NCI-H2196 treated with DMSO at 0.1 percent for 48 hours (cell line): ENCODE measurements at regions not wholly inside any gene's neighbourhood (a gene's known extent, or its start where the extent isn't known, plus 50 kb on each side); places are given as distances from the start of the nearest gene placed in this dataset.
"Not testable (repeated sequence)": the region's sequence is repeated elsewhere in the genome, so short reads cannot be mapped to it uniquely, and the experiment has no call there.

ENCODE experiments used
- DNase-seq: peaks from one replicate; lab custom pipeline; 2025; ENCODE audit not compliant: unreplicated experiment; lab: John Stamatoyannopoulos, UW

DNA sequence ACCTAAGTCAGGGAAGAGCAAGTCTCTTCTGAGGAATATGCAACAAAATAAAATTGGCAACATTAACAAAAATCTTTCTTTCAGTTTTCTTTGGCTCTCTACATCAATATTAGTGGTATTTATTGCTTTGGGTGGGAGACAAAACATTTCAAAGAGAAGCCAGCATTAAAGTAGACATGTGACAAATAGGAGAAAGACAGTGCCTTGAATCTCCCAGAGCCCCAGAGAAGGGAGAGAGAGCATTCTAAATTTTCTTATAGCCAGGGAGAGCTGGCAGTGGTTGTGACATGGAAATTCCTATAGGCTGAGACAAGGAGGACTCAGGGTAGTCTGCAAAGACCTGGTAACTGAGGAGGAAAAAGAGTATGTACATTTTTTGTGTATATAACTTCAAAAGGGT lies 79.4 kb upstream of the NREP start:
- no peak for DNase-seq

DNA sequence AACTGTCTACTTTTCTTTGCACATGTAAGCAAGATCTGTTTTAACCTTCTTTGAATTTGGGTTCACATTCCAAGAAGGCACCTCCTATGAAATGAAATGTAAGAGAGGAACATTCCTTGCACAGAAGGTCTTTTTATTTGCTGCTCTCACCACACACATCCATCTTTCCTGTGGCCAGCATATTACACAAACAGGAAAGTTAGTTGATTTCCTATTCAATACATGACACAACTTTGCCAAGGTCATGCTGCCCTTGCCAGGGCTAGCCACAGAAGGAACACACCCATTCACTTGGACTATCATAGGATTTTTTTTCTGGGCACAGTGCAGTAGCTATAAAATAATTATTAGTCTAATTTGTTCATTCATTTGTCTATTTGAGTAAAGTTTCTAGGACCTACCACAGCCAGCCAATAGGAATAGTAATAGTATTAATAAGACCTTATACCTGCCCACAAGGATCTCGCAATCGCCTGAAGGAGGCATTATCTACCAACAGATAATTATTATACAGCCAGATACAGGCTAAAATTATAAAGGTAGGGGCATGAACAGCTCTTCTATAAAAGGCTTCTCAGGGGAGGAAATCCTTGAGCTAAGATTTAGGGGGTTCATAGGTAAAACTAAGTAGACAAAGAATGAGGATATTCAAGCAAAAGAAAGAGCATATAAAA lies 78.1 kb upstream of the NREP start:
- no peak for DNase-seq

DNA sequence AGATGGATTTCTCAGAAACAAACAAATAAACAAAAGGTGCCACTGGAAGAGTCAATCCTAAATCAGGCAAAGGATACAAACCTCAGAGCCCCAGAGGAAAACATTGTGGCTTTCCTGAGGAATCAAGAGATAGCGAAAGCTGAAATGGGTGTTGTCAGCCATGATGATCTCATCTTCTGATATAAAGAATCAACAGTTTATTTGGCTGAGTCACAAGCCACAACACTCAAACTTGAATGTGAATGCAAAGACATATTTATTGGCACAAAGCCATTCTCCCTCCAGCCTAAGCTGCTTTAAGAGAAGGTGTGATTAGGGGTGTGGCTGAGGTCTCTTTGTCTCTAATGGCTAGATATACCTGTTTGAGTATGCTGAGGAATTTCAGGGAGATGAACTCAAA lies 73.3 kb upstream of the NREP start:
- DNase-seq = no peak

DNA sequence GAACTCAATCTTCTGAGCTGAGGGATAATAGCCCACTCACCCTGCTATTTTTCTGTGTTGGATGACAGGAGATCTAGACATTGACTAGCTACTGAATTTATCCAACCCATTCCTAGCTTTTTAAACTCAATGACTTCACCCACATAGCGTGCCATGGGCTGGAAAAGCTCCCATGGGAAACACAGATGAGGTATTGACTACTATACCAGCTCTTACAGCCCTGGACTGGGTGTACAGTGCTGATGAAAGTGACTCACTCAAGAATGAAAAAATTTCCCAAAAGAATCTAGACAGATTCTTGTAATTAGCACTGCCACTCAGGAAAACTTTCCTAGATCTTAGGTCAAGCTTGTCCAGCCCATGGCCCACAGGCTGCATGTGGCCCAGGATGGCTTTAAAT lies 72.7 kb upstream of the NREP start:
- no peak for DNase-seq

DNA sequence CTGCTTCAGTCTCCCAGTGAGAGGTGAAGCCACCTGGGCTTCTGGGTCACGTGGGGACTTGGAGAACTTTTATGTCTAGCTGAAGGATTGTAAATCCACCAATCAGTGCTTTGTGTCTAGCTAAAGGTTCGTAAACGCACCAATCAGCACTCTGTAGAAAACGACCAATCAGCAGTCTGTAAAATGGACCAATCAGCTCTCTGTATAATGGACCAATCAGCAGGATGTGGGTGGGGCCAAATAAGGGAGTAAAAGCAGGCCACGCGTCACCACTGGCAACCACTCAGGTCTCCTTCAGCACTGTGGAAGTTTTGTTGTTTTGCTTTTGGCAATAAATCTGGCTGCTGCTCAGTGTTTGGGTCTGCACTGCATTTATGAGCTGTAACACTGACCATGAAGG lies 69.1 kb upstream of the NREP start:
- no peak for DNase-seq

DNA sequence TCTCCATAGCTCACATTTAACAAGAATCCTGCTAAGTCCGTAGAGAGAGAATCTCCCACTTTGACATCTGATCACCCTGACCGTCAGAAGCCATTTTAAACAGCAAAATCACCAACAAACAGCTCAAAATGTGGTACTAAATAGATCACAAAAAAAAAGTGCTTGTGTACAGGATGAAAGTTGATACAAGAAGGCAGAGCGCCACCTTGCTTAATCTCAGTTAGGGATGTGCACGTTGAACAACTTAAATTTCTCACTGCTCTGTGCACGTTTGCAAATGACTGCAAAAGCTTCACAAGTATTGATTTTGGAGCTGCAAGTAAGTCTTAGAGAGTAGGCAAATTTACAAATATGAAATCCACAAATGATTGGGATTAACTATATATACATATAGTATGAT lies 63.1 kb upstream of the NREP start:
- no peak for DNase-seq

DNA sequence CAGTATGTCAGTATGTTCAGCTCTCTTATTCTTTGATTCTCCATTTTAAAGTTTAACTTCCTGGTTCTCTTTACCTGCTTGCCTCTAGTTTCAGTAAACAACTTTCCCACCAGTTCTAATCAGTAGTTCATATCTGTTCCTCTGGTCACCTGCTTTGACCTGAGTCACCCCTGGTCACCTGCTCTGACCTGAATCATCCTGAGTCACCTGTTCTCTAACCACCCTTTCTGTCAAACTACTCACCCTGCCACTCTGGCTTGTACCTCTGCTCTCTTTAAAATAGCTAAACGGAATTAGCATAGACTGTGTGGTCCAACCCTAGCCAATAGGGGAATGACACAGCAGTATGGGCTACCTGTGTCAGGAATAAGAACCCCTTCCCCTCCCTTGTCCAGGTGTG lies 62.0 kb upstream of the NREP start:
- DNase-seq = not testable (repeated sequence)

DNA sequence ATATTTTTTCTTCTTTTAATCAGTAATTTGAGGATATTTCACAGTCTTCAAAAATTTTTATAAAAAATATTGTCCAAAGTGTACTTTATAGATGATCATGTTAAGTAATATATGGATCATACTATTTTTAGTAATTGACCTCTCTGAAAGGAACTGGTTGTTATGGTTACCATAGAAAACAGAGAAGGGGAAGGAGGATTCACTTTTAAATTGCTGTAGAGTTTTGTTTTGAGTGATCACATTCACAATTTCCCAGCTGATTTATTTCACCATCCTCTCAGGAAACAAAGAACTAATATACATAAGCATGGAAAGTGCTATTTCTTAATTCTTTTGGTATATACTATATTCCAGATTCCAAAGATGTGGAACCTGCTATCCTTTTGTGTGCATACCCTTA lies 56.5 kb upstream of the NREP start:
- DNase-seq = no peak

DNA sequence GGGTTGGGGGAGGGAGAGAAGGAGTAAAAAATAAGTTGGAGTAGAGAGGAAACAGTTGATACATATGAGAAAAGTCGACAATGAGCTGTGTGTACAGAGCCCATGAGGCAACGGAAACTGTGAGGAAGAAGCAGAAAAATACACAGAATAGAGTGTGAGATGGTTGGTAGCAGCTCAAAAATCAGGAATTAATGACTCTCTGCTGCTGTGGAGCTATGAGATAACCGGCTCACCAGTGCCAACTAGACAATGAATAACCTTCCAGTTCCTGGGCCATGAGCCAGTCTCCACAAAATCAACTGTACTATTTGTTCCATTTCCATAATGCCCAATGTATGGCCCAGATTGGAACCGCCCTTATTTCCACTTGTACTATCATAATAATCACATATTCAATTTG lies 53.1 kb upstream of the NREP start:
- DNase-seq = no peak
